HepG2 (cell line): ENCODE measurements at regions not wholly inside any gene's neighbourhood (a gene's known extent, or its start where the extent isn't known, plus 50 kb on each side); places are given as distances from the start of the nearest gene placed in this dataset.

ENCODE experiments used
- ATAC-seq: fragments of 200-7000 bp; cut with Tn5 transposase; 3 replicates; pipeline ENCODE4 v1.9.1; 2020; ENCODE audit warnings: mild to moderate bottlenecking, moderate library complexity
- BruUV-seq: library from RNA; stranded (reverse); fragments of 400-500 nt; replicated peaks from 2 replicates; lab custom pipeline; 2021; lab: Mats Ljungman, UMichigan
- CTCF ChIA-PET: fragments of 300-600 bp; formaldehyde crosslinking; extraction: SDS; loops from one replicate; lab custom pipeline; 2021; ENCODE audit warnings: low total read pairs, inconsistent platforms, low intra/inter-chr PET ratio; lab: Yijun Ruan, JAX
- POLR2A ChIA-PET: fragments of 350-600 bp; sonication (Branson Sonifier 250); formaldehyde crosslinking; loops from one replicate; lab custom pipeline; 2020; ENCODE audit warnings: antibody characterized with exemption, inconsistent platforms; lab: Yijun Ruan, JAX
- DNase-seq: peaks from one replicate; pipeline ENCODE4 v3.0.0-alpha.2; 2015; ENCODE audit warnings: low spot score
- FAIRE-seq: peaks from 3 replicates; lab custom pipeline; 2011; peaks lifted over from hg19 to GRCh38; lab: Jason Lieb, UNC
- H2AFZ ChIP-seq: one replicate; pipeline ENCODE4 v1.6.1; 2011; ENCODE audit warnings: low read length, inconsistent platforms
- H3K27ac ChIP-seq: fragments of 300-600 bp; 3 replicates; pipeline ENCODE4 v1.8.0; 2011; ENCODE audit warnings: mixed run types, mild to moderate bottlenecking, mixed read lengths, low read length, inconsistent platforms; ENCODE audit not compliant: insufficient read depth; ENCODE audit errors: extremely low read length
- H3K27me3 ChIP-seq, 2 experiments: fragments of 200-600 bp in 1 of 2; 2 replicates in 1 of 2; 3 replicates in 1 of 2; pipeline versions ENCODE4 v1.6.0 to v1.8.0; 2011; ENCODE audit warnings: low read length in 2 of 2, mild to moderate bottlenecking in 2 of 2, moderate library complexity in 2 of 2, inconsistent platforms in 1 of 2; ENCODE audit not compliant: insufficient read depth in 2 of 2, control insufficient read depth in 1 of 2
- H3K36me3 ChIP-seq, 2 experiments: fragments of 200-600 bp in 1 of 2; replicated peaks in 1 of 2; 2 replicates in 1 of 2; 3 replicates in 1 of 2; pipeline versions ENCODE4 v1.5.1 to v1.8.0; 2011; ENCODE audit warnings: low read length in 2 of 2, inconsistent platforms in 1 of 2; ENCODE audit not compliant: insufficient read depth in 2 of 2, control insufficient read depth in 1 of 2
- H3K4me1 ChIP-seq: 2 replicates; pipeline ENCODE4 v1.5.1; 2012; ENCODE audit warnings: low read length, inconsistent platforms; ENCODE audit not compliant: insufficient read depth
- H3K4me2 ChIP-seq: 2 replicates; pipeline ENCODE4 v1.6.0; 2011; ENCODE audit warnings: low read depth, low read length, inconsistent platforms
- H3K4me3 ChIP-seq, 3 experiments: fragments of 200-600 bp in 1 of 3; sonication (generic), shearing (Covaris generic) in 1 of 3; replicated peaks in 1 of 3; 2 replicates each; pipeline ENCODE4 v1.5.1; 2011 to 2016; ENCODE audit warnings: low read length in 3 of 3, inconsistent platforms in 2 of 3, low read depth in 2 of 3, mild to moderate bottlenecking in 2 of 3, control low read depth in 1 of 3, mixed read lengths in 1 of 3; ENCODE audit not compliant: insufficient read depth in 1 of 3
- H3K79me2 ChIP-seq: one replicate; pipeline ENCODE4 v1.6.1; 2011; ENCODE audit warnings: low read length, inconsistent platforms; ENCODE audit not compliant: insufficient read depth
- H3K9ac ChIP-seq: 2 replicates; pipeline ENCODE4 v1.6.0; 2011; ENCODE audit warnings: mild to moderate bottlenecking, low read depth, low read length, inconsistent platforms; ENCODE audit not compliant: insufficient read depth
- H3K9me3 ChIP-seq: 2 replicates; pipeline ENCODE4 v1.5.1; 2012; ENCODE audit warnings: mild to moderate bottlenecking, low read length
- H4K20me1 ChIP-seq: 2 replicates; pipeline ENCODE4 v1.6.0; 2011; ENCODE audit warnings: inconsistent platforms, mild to moderate bottlenecking, low read length, moderate library complexity; ENCODE audit not compliant: insufficient read depth
- DMTF1 ChIP-seq: sonication (generic); formaldehyde crosslinking; IDR thresholded peaks from 2 replicates; pipeline ENCODE4 v1.4.0; 2020; ENCODE audit warnings: mild to moderate bottlenecking, missing genetic modification reagents
- GPBP1L1 ChIP-seq: sonication (generic); formaldehyde crosslinking; IDR thresholded peaks from 2 replicates; pipeline ENCODE4 v1.5.0; 2020; ENCODE audit warnings: mild to moderate bottlenecking, missing genetic modification reagents
- MEIS1 ChIP-seq: sonication (generic); formaldehyde crosslinking; IDR thresholded peaks from 2 replicates; pipeline ENCODE4 v1.9.0; 2021; ENCODE audit warnings: mild to moderate bottlenecking, missing genetic modification reagents, moderate library complexity, borderline replicate concordance
- MIER3 ChIP-seq: IDR thresholded peaks from 2 replicates; pipeline ENCODE4 v1.6.1; 2016; ENCODE audit warnings: missing compliant biosample characterization, borderline replicate concordance
- NCOR1 ChIP-seq: fragments of 200-600 bp; sonication (generic); IDR thresholded peaks from 2 replicates; pipeline ENCODE4 v1.7.0; 2017; ENCODE audit warnings: antibody characterized with exemption, low read length, borderline replicate concordance
- SP2 ChIP-seq: sonication (generic); formaldehyde crosslinking; IDR thresholded peaks from 2 replicates; pipeline ENCODE4 v1.5.1; 2020; ENCODE audit warnings: mild to moderate bottlenecking, missing genetic modification reagents
- ZMAT3 ChIP-seq: sonication (generic); formaldehyde crosslinking; conservative IDR thresholded peaks from 2 replicates; pipeline ENCODE4 v1.7.0; 2021; ENCODE audit warnings: missing genetic modification reagents
- ZNF251 ChIP-seq: sonication (generic); formaldehyde crosslinking; IDR thresholded peaks from 2 replicates; pipeline ENCODE4 v1.9.0; 2021; ENCODE audit warnings: mild to moderate bottlenecking, missing genetic modification reagents
- ZNF407 ChIP-seq: sonication (generic); formaldehyde crosslinking; IDR thresholded peaks from one replicate; pipeline ENCODE4 v1.5.1; 2020; ENCODE audit warnings: mild to moderate bottlenecking, missing genetic modification reagents; ENCODE audit errors: not compliant biosample characterization
- ZNF430 ChIP-seq: sonication (generic); formaldehyde crosslinking; IDR thresholded peaks from 2 replicates; pipeline ENCODE4 v1.9.0; 2021; ENCODE audit warnings: mild to moderate bottlenecking, missing genetic modification reagents
- ZNF562 ChIP-seq: sonication (generic); formaldehyde crosslinking; IDR thresholded peaks from 2 replicates; pipeline ENCODE4 v1.8.0; 2022; ENCODE audit warnings: missing genetic modification reagents, borderline replicate concordance
- ZNF570 ChIP-seq: sonication (generic); formaldehyde crosslinking; IDR thresholded peaks from 2 replicates; pipeline ENCODE4 v1.4.0; 2020; ENCODE audit warnings: mild to moderate bottlenecking, missing genetic modification reagents, borderline replicate concordance
- ZNF576 ChIP-seq: sonication (generic); formaldehyde crosslinking; IDR thresholded peaks from 2 replicates; pipeline ENCODE4 v1.4.0; 2020; ENCODE audit warnings: mild to moderate bottlenecking, missing genetic modification reagents
- WGBS: methylation state at CpG from one replicate; pipeline ENCODE4 v1.1.6; 2017; ENCODE audit warnings: low lambda C conversion rate; 5-methylcytosine and 5-hydroxymethylcytosine counted together
- in situ Hi-C: cut with HindIII; loops from 2 replicates; pipeline ENCODE4 v1.10.0; 2017; ENCODE audit warnings: low pct_unique_long_range_greater_than_20kb; ENCODE audit not compliant: extremely low pct_ligation_motif_present
- intact Hi-C: fragments of 100-400 bp; cut with micrococcal nuclease; formaldehyde crosslinking; loops from one replicate; pipeline ENCODE4 v1.10.0; 2022; ENCODE audit not compliant: unreplicated experiment

GRCh38 chr3:159632128-159632527 lies 356.5 kb upstream of the IL12A start:
- no peaks in the 10 kb centered on the region for H3K9me3 ChIP-seq
- H3K79me2 ChIP-seq: no peaks in the 10 kb centered on the region
- H4K20me1 ChIP-seq: no peaks in the 10 kb centered on the region
- H3K27ac ChIP-seq: no peak overlapping the region
- WGBS: 26% methylated on average over 7 of the region's 7 CpGs
- H3K4me2 ChIP-seq: no peak overlapping the region
- H3K9ac ChIP-seq: no peak overlapping the region
- no peaks in the 10 kb centered on the region for H3K4me1 ChIP-seq
- H2AFZ ChIP-seq: no peak overlapping the region
- peaks cover 0 to 5% of the 10 kb centered on the region in 2 experiments; a peak in 1 of 5 replicates for H3K27me3 ChIP-seq
- no peak for FAIRE-seq
- no TSS peak for BruUV-seq
- ATAC-seq: no peak
- in situ Hi-C loops: no loop called here
- no peak overlapping the region for H3K4me3 ChIP-seq
- CTCF ChIA-PET: no interaction called here
- intact Hi-C loops: no loop called here
- H3K36me3 ChIP-seq: no peaks in the 10 kb centered on the region
- no peak for DNase-seq
- POLR2A ChIA-PET: no interaction called here
- TF ChIP-seq GPBP1L1 (CRISPR knock-in tag) (no peak), ZNF430 (no peak), ZNF570 (CRISPR knock-in tag) (no peak), NCOR1 (no peak), DMTF1 (no peak), ZNF562 (no peak), ZNF407 (CRISPR knock-in tag) (no peak), MEIS1 (no peak), SP2 (CRISPR knock-in tag) (no peak), ZNF251 (CRISPR knock-in tag) (no peak), ZNF576 (CRISPR knock-in tag) (no peak), MIER3 (CRISPR knock-in tag) (no peak), ZMAT3 (CRISPR knock-in tag) (no peak)
